ENCODE measurements at regions not wholly inside any gene's neighbourhood (a gene's known extent, or its start where the extent isn't known, plus 50 kb on each side); places are given as distances from the start of the nearest gene placed in this dataset.

DNA sequence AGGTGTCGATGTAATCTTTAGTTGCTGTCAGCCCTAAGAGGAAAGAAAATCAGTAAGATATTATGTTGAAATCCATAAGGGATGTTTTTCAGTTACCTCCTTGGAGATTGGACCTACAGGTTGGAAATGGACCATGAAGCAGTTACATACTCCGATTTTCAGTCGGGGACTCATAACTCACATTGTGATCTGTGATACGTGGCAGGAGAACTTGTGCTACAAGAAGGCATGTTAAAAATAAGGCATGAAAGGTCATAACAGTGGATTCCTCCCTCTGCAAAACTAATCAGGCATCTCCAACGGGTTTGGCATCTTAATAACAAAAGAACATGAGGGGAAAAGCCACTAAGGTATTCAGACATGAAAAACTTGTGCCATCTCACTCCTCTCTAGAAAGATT is 111.2 kb upstream of the CACHD1 start:
- H3K27me3 ChIP-seq (ENCODE audit: insufficient read depth, insufficient read length): peaks cover 39% of the 10 kb centered on the region

DNA sequence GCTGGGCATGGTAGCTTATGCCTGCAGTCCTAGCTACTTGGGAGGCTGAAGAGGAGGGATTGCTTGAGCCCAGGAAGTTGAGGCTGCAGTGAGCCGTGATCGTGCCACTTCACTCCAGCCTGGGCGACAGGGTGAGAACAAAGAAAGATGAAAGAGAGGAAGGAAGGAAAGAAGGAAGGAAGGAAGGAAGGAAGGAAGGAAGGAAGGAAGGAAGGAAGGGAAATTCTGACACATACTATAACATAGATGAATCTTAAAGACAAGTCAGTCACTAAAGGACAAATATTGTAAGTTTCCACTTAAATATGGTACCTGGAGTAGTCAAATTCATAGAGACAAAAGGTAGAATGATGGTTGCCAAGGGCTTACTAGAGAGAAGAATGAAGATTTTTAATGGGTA is 108.0 kb upstream of the CACHD1 start:
- H3K4me3 ChIP-seq (ENCODE audit: insufficient read length, low read depth): no peak overlapping the region
- H3K9me3 ChIP-seq (ENCODE audit: insufficient read depth, low read length): no peaks in the 10 kb centered on the region
- peaks cover 3% of the 10 kb centered on the region for H3K4me1 ChIP-seq (ENCODE audit: insufficient read depth, insufficient read length)
- H3K9ac ChIP-seq (ENCODE audit: insufficient read length, low read depth): no peak overlapping the region
- H3K36me3 ChIP-seq (ENCODE audit: insufficient read depth, insufficient read length, low read length): no peaks in the 10 kb centered on the region
- no peak for DNase-seq (ENCODE audit: low read depth, low spot score)
- peaks cover 21% of the 10 kb centered on the region for H3K27me3 ChIP-seq (ENCODE audit: insufficient read depth, insufficient read length)
- no peak for TF ChIP-seq YY1 (IDR thresholded peaks at IDR 0.05; ENCODE audit: insufficient read depth, insufficient read length)
- no peak for TF ChIP-seq SUZ12 (IDR thresholded peaks at IDR 0.05; ENCODE audit: extremely low read depth, insufficient read depth, insufficient read length)
- TF ChIP-seq ZNF274 (IDR thresholded peaks at IDR 0.05; ENCODE audit: low read depth, low read length): no peak

More for the DNA sequence above, 111.2 kb upstream of the CACHD1 start:
- no peak for TF ChIP-seq YY1 (IDR thresholded peaks at IDR 0.05; ENCODE audit: insufficient read depth, insufficient read length)
- TF ChIP-seq SUZ12 (IDR thresholded peaks at IDR 0.05; ENCODE audit: extremely low read depth, insufficient read depth, insufficient read length): no peak
- no peak for TF ChIP-seq ZNF274 (IDR thresholded peaks at IDR 0.05; ENCODE audit: low read depth, low read length)
- no peak overlapping the region for H3K4me3 ChIP-seq (ENCODE audit: insufficient read length, low read depth)
- no peaks in the 10 kb centered on the region for H3K36me3 ChIP-seq (ENCODE audit: insufficient read depth, insufficient read length, low read length)
- peaks cover 7% of the 10 kb centered on the region for H3K4me1 ChIP-seq (ENCODE audit: insufficient read depth, insufficient read length)
- H3K9me3 ChIP-seq (ENCODE audit: insufficient read depth, low read length): no peaks in the 10 kb centered on the region
- DNase-seq (ENCODE audit: low read depth, low spot score): no peak
- H3K9ac ChIP-seq (ENCODE audit: insufficient read length, low read depth): no peak overlapping the region

DNA sequence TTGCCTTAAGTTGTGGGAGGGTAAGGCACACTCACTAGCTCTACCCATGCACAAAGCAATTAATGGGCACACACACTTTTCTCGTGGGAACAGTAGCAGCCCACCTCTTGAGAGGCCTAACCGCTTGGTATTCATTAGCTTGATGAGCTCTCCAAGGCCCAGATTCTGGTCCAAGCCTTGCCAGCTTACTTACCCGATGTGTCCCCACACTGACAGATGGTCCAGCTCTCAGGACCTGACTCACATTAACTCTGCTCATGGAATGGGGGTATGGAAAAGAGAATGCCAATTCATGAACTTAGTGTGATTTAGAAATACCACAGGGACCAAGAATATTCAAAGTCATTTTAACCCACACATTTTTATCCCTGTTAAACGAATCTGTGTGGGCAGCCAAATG is 106.8 kb upstream of the CACHD1 start:
- H3K9ac ChIP-seq (ENCODE audit: insufficient read length, low read depth): no peak overlapping the region
- H3K9me3 ChIP-seq (ENCODE audit: insufficient read depth, low read length): no peaks in the 10 kb centered on the region
- no peak for DNase-seq (ENCODE audit: low read depth, low spot score)
- peaks cover 18% of the 10 kb centered on the region for H3K27me3 ChIP-seq (ENCODE audit: insufficient read depth, insufficient read length)
- TF ChIP-seq YY1 (IDR thresholded peaks at IDR 0.05; ENCODE audit: insufficient read depth, insufficient read length) (no peak), ZNF274 (IDR thresholded peaks at IDR 0.05; ENCODE audit: low read depth, low read length) (no peak), SUZ12 (IDR thresholded peaks at IDR 0.05; ENCODE audit: extremely low read depth, insufficient read depth, insufficient read length) (no peak)
- no peaks in the 10 kb centered on the region for H3K36me3 ChIP-seq (ENCODE audit: insufficient read depth, insufficient read length, low read length)
- H3K4me3 ChIP-seq (ENCODE audit: insufficient read length, low read depth): no peak overlapping the region
- no peaks in the 10 kb centered on the region for H3K4me1 ChIP-seq (ENCODE audit: insufficient read depth, insufficient read length)

DNA sequence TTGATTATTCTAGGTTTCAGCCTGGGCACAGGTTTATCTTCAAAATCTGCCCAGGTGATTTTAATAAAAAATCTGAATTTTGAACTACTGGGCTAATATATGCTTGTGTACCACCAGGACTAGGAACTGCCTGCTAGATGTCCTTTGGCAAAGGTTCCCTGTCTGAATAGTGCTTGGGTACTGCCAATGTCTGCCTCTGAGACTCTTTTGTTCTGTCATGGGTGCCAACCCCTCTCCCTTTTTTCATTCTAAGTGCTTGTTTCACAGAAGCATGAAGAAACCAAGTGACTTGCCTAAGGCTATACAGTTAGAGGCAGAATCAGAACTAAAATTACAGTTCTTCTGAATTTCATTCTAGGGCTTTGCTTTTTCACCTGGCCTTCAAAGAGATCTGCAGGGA is 106.3 kb upstream of the CACHD1 start:
- H3K27me3 ChIP-seq (ENCODE audit: insufficient read depth, insufficient read length): peaks cover 13% of the 10 kb centered on the region
- H3K9me3 ChIP-seq (ENCODE audit: insufficient read depth, low read length): no peaks in the 10 kb centered on the region
- H3K4me3 ChIP-seq (ENCODE audit: insufficient read length, low read depth): no peak overlapping the region
- no peak overlapping the region for H3K9ac ChIP-seq (ENCODE audit: insufficient read length, low read depth)
- H3K4me1 ChIP-seq (ENCODE audit: insufficient read depth, insufficient read length): no peaks in the 10 kb centered on the region
- no peak for DNase-seq (ENCODE audit: low read depth, low spot score)
- TF ChIP-seq YY1 (IDR thresholded peaks at IDR 0.05; ENCODE audit: insufficient read depth, insufficient read length): no peak
- no peak for TF ChIP-seq ZNF274 (IDR thresholded peaks at IDR 0.05; ENCODE audit: low read depth, low read length)
- no peak for TF ChIP-seq SUZ12 (IDR thresholded peaks at IDR 0.05; ENCODE audit: extremely low read depth, insufficient read depth, insufficient read length)
- no peaks in the 10 kb centered on the region for H3K36me3 ChIP-seq (ENCODE audit: insufficient read depth, insufficient read length, low read length)

DNA sequence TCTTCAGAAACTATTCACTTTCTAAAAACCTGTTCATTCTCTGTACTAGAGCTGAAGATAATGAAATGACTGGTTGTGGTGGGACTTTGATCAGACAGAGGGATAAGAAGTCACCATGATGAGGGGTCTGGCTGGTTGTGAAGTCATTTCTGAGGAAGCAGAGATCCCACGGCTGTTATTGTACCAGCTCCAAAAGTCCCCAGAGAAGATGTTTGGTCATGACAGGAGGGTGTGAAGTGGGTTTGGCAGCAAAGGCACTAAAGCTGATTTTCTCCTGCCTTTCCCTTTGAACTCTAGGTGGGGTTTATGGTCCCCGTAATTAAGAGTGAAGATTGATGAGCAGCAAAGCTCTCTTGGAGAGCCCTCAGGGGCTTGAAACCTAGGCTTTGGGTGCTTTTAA is 103.1 kb upstream of the CACHD1 start:
- no peak overlapping the region for H3K4me3 ChIP-seq (ENCODE audit: insufficient read length, low read depth)
- peaks cover 4% of the 10 kb centered on the region for H3K4me1 ChIP-seq (ENCODE audit: insufficient read depth, insufficient read length)
- DNase-seq (ENCODE audit: low read depth, low spot score): no peak
- TF ChIP-seq YY1 (IDR thresholded peaks at IDR 0.05; ENCODE audit: insufficient read depth, insufficient read length): no peak
- TF ChIP-seq ZNF274 (IDR thresholded peaks at IDR 0.05; ENCODE audit: low read depth, low read length): no peak
- no peak for TF ChIP-seq SUZ12 (IDR thresholded peaks at IDR 0.05; ENCODE audit: extremely low read depth, insufficient read depth, insufficient read length)
- peaks cover 5% of the 10 kb centered on the region for H3K27me3 ChIP-seq (ENCODE audit: insufficient read depth, insufficient read length)
- no peaks in the 10 kb centered on the region for H3K9me3 ChIP-seq (ENCODE audit: insufficient read depth, low read length)
- no peaks in the 10 kb centered on the region for H3K36me3 ChIP-seq (ENCODE audit: insufficient read depth, insufficient read length, low read length)
- no peak overlapping the region for H3K9ac ChIP-seq (ENCODE audit: insufficient read length, low read depth)

DNA sequence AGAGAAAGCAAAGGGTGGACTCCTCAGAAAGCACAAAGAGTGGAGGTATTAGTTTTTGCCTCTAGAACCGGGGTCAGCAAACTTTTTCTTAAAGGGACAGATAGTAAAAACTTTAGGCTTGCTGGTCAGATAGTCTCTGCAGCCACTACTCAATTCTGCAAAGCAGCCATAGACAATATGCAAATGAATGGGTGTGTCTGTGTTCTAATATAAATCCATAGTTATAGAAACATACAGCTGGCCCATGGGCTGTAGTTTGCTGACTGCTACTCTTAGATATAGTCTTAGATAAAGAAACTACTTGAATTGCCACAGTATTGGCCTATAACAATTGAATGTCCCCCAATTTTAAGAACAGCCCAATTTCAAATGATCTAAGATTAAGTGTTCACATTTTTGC is 101.6 kb upstream of the CACHD1 start:
- no peak for TF ChIP-seq SUZ12 (IDR thresholded peaks at IDR 0.05; ENCODE audit: extremely low read depth, insufficient read depth, insufficient read length)
- no peak for TF ChIP-seq ZNF274 (IDR thresholded peaks at IDR 0.05; ENCODE audit: low read depth, low read length)
- no peak for TF ChIP-seq YY1 (IDR thresholded peaks at IDR 0.05; ENCODE audit: insufficient read depth, insufficient read length)
- Histone ChIP-seq H3K27me3 (ENCODE audit: insufficient read depth, insufficient read length) (peaks cover 4% of the 10 kb centered on the region), H3K4me3 (ENCODE audit: insufficient read length, low read depth) (no peak overlapping the region), H3K9ac (ENCODE audit: insufficient read length, low read depth) (no peak overlapping the region), H3K9me3 (ENCODE audit: insufficient read depth, low read length) (no peaks in the 10 kb centered on the region), H3K36me3 (ENCODE audit: insufficient read depth, insufficient read length, low read length) (no peaks in the 10 kb centered on the region), H3K4me1 (ENCODE audit: insufficient read depth, insufficient read length) (peaks cover 4% of the 10 kb centered on the region)
- no peak for DNase-seq (ENCODE audit: low read depth, low spot score)

DNA sequence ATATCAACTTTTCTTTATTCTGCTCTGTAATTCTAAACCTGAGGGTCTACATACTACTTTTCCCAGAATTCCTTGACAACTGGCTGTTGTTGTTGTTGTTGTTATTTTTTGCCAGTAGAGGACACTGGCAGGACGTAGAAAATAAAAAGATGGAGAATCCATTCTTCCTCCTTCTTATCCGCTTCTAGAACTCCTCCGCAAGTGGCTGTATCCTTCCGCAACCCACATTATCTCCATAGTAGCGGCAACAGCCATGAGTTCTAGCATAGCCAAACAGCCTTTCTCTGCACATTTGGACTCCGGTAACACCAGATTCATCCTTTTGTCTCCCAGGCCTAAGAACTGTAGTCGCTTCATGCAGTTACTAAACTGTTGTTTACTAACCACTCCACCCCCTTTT is 91.1 kb upstream of the CACHD1 start:
- TF ChIP-seq SUZ12 (IDR thresholded peaks at IDR 0.05; ENCODE audit: extremely low read depth, insufficient read depth, insufficient read length): no peak
- no peak for TF ChIP-seq YY1 (IDR thresholded peaks at IDR 0.05; ENCODE audit: insufficient read depth, insufficient read length)
- TF ChIP-seq ZNF274 (IDR thresholded peaks at IDR 0.05; ENCODE audit: low read depth, low read length): no peak
- DNase-seq (ENCODE audit: low read depth, low spot score): no peak
- no peaks in the 10 kb centered on the region for H3K4me1 ChIP-seq (ENCODE audit: insufficient read depth, insufficient read length)

More for the DNA sequence above, 91.1 kb upstream of the CACHD1 start:
- Histone ChIP-seq H3K27me3 (ENCODE audit: insufficient read depth, insufficient read length) (no peaks in the 10 kb centered on the region), H3K4me3 (ENCODE audit: insufficient read length, low read depth) (no peak overlapping the region), H3K9me3 (ENCODE audit: insufficient read depth, low read length) (no peaks in the 10 kb centered on the region), H3K36me3 (ENCODE audit: insufficient read depth, insufficient read length, low read length) (no peaks in the 10 kb centered on the region), H3K9ac (ENCODE audit: insufficient read length, low read depth) (no peak overlapping the region)
